Stimulated activated CD8-positive, alpha-beta memory T cell treated with anti-CD3 and anti-CD28 coated beads, Interleukin-12 subunit alpha, Interleukin-12 subunit beta, amount 100 ng/mL, for 24 hours (primary cell): ENCODE measurements at regions not wholly inside any gene's neighbourhood (a gene's known extent, or its start where the extent isn't known, plus 50 kb on each side); places are given as distances from the start of the nearest gene placed in this dataset.

ENCODE experiments used
- DNase-seq: peaks from one replicate; pipeline ENCODE4 v3.0.0-alpha.2; 2020; ENCODE audit errors: extremely low read depth

DNA sequence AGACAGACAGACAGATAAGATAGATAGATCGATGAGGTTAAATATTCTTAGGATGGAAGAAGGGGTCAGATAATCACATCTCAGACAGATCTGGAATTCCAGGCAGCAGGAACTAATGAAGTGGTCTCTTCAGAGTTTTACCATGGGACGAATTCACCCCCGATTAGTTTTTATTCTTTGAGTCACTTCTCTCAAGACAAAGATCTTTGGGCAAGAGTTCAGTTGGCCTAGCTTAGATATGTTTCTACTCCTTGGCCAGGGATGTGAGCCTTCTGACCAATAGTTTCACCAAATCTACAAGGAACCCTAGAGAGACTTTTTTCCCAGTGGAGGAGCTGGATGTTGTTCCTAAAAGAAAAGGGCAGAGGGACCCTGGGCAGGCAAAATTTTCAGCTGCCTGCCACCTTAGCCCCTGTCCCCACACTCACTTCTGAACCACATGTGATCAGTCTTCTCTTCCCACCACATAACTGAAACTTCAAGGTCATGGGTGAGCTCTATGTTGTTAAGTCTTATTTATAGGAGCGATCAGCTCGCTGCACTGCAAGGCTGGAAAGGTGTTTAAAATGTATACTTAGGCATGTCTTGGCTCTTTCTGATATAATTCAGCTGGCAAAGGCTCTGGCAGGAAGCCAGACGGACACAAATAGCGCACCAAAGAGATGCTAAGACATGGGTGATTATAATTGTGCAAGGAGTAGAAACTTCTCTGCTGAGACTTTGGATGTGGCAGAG is 132.9 kb downstream of the PALM2AKAP2 start:
- no peak for DNase-seq

DNA sequence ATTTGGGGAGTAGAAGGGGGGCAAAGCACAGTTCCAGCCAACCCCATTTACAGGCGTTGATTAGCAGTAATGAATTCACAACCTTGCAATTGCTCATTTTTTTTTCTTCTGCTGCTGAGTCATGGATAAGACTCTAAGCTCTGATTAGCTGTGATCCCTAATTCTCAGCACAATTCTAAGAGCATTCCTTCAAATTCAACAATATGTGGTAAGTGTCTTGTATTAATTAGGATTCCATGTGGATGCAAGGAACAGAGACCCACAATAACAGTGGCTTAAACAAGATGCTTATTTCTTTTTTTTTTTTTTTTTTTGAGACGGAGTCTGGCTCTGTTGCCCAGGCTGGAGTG is 133.4 kb downstream of the PALM2AKAP2 start:
- DNase-seq: no peak

DNA sequence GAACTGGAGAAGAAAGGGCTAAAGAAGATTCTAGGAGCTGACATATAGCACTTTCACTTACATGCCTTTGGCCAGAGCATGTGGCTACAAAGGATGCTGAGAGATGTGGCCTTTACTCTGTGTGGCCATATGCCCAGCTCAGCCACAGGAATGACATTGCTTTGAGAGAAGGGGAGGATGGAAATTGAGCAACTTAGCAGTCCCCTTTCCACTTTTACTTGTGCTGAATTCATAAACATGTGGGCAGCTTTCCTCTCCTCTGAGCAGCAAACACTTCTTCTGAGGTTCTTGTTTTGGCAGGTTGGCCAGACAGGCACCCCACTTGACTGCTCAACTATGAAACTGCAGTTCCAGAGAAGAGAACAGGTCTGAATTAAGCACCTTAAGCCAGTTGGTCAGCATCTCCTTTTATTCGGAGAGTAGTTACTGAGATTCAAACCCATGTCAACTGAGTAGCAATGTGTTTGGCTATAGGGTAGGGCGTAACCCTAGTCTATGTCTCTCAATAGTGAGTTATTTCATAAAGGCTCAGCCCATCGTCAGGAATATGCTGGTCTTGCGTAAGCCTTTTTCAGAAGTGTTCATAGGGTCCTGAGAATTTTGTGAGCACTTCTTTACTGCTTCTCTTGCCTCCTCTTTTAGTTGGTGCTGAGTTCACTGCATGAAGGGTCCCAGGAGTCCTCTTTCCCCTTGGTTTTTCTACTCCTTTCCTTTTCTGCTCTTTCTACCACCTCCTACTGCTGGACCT is 134.5 kb downstream of the PALM2AKAP2 start:
- no peak for DNase-seq

DNA sequence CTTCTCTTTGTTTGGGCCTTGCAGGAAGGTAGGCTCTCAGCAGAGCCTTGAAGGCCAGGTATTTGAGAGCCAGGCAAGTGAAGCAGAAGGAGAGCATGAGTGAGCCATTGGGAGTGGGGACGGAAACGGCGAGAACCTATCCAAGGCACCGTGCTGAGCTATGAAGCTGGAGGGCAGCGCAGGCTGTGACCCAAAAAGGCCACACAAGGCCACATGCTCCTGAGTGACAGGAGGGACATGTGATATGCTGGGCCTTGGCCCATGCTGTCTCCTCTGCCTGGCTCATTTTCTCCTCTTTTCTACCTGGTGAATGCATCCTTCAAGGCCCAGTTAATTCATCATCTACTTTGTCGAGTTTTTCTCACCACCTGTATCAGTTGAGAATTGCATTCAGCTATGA is 136.3 kb downstream of the PALM2AKAP2 start:
- no peak for DNase-seq

DNA sequence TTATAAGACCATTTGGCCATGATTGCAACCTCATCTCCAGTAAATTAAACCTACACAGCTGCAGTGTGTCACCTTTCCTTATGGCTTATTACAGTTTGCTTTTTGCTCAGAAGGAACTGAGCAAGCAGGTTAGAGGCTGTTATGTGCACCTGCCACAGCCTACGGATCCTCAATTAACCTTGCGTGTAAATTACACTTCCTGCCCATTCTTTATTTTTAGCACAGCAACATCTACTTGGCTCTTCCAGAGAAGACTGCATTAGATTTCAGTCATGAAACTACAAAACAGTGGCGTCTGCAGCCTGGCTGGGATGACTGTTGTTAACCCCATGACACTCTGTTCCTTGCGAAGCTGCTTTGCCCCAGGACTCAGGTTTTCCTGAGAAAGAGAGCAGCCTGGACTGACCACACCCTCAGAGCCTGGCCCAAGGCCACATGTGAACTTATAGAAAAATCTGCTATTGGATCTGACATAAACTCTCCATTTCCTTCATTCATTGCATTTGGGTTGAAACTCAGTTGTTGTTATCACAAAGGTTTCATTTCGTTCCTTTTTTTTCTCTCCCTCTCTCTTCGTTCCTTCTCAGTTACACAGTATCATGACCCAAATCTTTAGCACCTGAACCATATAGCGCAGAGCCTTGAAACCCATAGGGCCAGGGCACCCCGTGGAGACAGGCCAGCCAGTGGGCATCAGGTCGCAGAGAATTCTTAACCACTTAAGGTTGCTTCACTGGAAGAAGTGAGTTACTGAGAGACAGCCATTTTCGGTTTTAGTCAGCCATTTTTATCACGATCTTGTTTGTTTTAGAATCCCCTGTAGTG is 138.6 kb downstream of the PALM2AKAP2 start:
- no peak for DNase-seq

DNA sequence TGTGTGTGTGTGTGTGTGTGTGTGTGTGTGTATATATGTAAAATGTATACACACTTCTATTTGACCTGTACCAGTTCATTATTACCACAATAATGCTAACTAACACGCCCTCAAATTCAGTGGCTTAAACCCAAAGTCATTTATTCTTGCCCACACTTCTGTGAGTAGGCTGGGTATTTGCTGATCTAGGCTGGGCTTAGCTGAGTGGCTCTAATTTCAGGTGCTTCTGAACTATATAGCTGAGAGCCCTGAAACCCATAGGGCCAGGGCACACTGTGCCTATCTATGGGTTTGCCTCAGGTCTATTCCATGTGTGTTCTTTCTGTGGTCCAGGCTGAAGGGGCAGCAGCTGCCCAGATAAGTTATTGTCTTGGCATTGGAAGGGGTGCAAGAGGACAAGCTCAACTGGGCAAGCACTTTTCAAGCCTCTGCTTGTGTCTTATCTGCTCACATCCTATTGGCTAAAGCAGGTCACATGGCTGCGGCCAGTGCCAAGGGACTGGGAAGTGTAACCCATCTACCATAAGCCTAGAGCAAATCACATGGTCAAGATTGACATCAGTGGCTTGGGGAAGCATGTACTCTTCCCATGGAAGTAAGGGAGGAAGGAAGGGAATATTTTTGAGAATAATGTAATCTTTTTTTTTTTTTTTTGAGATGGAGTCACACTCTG is 139.9 kb downstream of the PALM2AKAP2 start:
- DNase-seq: no peak

DNA sequence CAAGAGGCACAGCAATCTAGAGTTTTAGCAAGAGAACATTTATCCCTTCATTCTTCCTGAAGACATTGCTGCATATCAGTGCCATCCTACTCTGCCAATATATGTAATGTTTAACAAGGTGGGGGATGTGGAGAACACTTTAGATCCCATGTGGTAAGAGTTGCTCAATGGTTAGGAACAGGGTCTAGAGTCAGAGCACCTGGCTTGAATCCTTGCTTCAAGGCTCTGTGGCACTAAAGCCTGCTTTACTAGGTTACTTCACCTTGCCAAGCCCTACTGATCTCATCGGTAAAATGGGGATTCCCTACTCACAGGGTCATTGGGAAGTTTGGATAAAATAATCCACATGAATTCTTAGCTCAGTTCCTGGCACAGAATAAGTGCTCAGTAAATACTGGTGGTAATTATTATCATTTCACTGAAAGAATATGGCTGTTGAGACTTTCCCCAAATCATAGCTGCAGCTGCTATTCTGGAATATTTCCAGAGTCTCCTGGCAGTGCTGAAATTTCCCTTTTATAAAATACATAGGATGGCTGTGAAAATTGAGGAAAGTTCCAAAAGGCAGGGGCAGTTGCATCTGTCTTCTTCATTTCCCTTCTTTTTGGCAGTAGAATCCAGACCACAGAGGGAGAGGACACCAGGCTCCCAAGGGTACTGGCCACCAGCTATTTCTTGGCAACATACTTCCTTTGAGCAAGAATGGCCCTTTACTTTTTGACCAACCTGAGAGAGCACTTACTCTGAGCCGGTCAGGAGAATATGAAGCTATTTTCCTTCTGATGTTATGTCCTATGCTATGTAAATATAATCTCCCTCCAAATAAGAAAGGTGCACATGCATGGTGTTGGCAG is 142.8 kb downstream of the PALM2AKAP2 start:
- DNase-seq: no peak

DNA sequence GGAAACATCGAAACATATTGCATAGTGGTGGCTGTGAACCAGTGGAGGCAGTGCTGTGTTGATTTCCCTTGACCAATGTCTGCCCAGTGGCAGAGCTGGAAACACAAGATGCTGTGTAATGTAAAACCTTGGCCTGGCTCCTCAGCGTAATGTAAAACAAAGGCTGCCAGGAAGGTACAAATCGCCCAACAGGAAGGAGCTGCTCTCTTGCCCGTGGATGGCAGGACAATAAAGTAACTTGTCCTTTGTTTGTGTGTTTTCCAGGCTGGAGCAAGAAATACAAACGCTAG is 143.4 kb downstream of the PALM2AKAP2 start:
- no peak for DNase-seq

DNA sequence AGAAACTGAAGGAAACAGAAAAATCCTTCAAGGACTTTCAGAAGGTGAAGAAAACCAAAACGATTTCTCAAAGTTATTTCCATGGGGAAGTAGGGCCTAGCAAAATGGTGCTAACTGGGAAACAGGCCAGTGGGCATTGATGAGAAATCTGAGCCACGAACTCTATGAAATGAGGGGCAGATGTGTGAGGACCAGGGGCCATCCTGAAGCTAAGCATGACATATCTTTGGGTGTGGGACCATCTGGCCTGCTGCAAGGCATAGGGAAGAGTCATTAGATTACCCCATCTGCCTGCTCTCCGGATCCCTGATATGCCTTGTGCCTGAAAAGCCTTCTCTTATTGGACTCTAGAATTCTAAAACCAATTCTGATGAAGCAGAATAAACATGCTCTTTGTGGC is 143.8 kb downstream of the PALM2AKAP2 start:
- DNase-seq: no peak

DNA sequence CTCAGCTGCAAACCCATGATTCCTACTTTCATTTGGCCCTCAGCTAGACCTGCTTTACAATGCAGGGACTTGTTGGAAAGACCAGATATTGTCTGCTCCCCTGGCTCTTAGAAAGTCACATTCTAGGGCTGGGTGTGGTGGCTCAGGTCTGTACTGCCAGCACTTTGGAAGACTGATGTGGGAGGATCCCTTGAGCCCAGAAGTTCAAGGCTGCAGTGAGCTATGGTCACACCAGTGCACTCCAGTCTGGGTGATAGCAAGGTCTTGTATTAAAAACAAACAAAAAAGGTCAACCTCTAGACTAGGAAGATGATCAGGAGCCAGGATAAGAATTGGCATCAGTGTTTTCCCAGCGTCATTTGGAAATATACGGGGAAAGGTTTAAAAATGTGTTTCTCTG is 145.8 kb downstream of the PALM2AKAP2 start:
- DNase-seq: no peak

DNA sequence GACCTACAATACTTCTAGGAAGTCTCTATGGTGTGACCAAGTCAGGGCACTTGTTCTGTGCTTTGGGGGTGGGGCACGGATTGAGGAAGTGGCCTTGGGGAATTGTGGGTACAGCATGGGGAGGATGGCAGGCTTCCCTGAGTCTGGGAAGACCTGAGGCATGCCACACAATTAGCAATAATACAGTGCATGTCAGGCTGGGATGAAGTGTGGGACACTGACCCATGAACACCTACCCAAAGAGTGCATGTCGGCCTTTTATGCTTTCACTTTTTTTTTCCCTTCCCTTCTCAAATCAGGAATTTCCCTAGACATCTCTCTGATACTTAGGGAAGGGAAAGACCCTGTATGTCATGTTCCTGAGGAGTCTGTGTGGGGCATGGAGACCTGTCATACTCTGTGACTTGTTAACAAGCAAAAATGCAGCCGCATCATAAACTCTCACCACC is 146.4 kb downstream of the PALM2AKAP2 start:
- DNase-seq: no peak

DNA sequence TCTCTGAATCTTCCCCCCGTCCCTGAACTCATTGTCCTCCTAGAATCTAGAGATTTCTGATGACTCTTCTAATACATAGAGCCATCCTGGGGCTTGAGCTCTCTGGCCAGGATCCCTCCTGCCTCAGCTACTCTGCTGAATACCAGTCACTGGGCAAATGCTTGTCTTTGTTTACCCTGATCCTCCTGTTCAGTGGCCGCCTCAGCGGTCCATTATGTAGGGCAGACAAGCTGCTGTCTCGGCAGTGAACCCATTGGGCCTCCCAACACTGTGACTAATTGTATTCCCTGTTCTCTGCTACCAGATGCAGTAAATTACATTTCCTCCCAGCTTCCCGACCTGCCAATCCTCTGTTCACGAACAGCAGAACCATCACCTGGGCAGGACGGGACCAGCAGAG is 151.6 kb downstream of the PALM2AKAP2 start:
- no peak for DNase-seq

DNA sequence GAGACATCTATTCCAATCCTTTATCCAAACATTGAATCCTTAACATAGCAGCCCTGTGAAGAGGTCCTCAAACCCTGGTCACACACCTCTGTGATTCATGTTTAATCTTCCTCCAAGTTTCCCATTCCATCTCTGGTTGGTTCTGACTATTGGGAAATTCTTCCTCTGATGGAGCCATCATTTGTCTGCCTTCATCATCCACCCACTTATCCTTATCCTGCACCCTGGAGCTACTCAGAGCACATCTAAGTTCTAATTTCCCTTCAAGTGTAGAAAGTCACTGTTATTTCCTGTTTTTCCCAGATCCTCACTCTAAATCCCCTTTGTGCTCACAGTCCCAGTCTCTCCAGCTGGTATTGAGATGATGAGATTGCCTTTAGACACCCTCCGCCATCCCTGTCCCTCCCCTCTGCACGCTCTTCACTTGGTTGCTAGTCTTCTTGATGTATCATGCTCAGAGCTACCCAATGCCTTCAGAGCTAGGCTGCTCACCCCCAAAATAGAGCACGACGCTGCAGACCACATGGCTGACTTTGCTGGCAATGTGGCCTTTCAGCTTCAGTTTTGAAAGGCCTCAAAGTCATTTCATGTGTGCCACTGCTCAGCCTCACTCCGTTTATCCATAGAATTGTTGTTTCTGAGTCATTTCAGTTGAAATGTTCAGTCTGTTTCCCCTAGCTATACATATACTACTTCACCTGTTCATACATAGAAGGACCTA is 154.3 kb downstream of the PALM2AKAP2 start:
- no peak for DNase-seq

DNA sequence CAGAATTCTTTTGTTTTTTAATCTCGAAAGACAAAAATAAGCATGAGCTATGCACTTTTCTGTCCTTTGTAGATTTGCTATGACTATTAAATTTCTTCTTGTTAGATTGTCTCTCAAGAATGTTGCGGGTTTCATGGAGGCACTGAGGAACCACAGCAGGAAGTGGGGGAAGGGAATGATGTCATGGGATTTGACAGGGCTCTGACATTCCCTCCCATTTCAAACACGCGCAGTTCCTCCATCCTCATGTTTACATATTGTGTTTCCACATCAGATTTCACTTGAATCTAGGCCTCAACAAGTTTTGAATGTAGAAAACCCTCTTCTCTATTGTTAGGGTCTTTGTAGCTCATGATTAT is 154.8 kb downstream of the PALM2AKAP2 start:
- no peak for DNase-seq

DNA sequence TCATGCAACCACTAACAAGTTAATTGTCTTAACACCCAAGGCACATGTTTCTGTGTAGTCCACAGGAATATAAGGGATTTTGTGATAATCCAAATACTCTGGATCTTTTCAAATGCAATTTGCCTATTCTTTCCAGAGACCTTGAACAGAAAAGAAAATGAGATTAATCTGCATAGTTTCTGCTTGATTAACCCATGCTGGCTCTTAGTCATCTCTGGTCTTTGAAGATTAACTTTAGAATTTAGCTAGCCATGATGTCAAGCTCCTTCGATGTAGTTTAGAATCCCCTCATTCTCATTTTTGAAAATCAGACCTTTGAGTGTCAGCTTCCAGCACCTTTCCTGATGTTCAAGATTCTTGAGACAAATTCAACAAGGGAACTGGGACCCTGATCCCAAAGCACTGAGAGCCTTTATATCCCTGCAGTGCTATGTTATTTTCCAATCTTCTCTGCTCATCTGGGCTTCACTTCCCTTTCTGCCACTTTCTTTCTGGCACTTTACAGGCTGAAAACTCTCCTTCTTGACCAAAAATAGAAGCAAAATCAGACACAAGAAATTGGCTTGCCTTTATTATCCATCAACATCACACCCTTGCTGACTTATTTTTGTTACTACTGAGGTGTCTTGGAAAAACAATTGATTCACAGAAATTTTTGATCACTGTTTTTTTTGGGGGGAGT is 155.5 kb downstream of the PALM2AKAP2 start:
- no peak for DNase-seq

DNA sequence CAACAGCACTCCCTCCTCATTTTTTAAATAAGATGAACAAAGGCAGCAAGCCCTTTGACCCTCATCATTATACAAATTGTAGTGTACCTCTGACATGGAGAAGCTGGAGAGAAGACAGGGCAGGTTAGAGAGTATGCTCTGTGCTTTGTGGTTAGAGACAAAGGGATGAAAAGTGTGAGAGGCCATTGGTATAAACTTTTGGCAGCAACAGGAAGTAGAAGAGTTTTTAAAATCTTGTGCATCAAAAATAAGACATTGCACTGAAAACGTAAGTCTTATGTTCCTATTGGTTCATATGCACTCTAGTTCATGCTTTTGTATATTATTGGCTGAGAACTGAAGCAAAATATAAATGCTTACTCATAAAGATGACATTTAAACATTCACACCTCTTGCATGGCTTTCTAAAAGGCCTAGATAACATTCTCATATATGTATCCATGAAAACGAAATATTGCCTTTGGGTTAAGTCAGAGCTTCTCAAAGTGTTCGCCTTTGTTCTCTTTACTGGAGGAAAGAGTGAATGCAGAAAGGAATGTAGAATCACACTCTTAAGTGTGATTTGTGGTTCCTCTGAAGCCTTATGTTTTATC is 158.0 kb downstream of the PALM2AKAP2 start:
- DNase-seq: no peak

DNA sequence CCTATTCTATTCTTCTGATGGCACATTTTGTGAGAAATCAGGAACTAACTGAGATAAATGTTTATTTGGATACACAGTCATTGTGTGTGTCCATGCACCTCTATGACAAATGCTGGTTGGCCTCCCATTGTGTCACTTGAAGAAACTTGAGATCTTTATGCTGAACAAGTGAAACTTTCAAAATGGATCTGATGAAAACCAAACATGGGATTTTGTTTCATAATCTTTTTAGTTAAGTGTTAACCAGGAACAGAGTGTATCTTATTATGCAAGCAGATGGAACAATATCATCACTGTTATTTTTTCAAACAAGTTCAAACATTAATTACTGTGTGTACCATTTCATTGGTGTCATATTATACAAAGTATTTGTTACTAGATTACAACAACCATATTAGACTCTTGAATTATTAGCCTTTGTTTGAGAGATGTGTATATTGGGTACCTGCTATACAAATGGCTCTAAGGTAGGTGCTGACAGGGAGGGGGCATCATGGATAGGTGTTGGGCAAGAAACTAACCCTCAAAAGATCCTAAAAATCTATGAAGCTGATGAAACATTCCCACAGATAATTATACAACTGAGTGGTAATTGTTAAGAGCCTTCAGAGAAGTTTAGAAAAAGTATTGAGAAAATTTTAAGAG is 159.8 kb downstream of the PALM2AKAP2 start:
- DNase-seq: no peak

DNA sequence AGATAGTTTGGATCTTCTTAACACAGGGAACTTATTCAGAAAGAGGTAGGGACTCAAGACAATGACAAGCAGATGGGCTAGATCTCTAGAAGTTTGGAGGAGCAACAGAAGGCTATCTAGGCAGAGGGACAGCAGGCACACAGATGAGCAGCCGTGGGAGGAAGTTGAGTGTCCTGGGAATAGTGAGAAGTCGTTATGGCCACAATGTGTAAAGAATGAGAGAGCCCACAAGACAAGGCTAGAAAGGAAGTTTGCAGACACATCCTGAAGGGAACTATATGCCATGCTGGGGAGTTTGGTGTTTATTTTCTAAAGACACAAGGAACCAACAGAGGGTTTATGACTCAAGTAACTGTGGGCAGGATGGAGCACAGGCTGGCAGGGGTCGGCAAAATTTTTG is 160.6 kb downstream of the PALM2AKAP2 start:
- DNase-seq: no peak

DNA sequence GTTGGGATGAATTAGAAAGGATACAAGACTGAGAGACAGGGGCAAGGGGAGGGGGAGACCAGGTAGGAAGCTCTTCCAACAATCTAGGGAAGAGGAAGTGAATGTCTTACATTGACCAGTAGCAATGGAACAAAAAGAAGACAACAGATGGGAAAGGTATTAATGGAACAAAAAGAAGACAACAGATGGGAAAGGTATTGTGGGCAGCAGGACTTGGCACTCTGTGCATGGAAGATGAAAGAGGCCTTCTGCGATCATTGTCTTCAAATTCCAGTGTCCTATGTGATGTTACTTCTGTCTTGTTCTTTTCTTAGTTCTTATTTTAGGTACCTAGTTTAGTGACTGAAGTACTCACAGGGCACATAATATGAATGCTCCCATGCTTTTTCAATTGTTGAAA is 161.8 kb downstream of the PALM2AKAP2 start:
- DNase-seq: no peak
